H1 (cell line): ENCODE measurements at regions not wholly inside any gene's neighbourhood (a gene's known extent, or its start where the extent isn't known, plus 50 kb on each side); places are given as distances from the start of the nearest gene placed in this dataset.

Experiments used
- CTCF ChIA-PET: fragments of 300-600 bp; sonication (Branson Sonifier 250); formaldehyde crosslinking; loops from one replicate; lab custom pipeline; 2021; ENCODE audit not compliant: partially characterized antibody; lab: Charles Lee
- POLR2A ChIA-PET: fragments of 300-600 bp; sonication (Branson Sonifier 250); formaldehyde crosslinking; loops from one replicate; lab custom pipeline; 2021; ENCODE audit warnings: inconsistent platforms; ENCODE audit not compliant: partially characterized antibody; lab: Charles Lee
- DNase-seq, 2 experiments: peaks; one replicate each; pipeline versions ENCODE4 v3.0.0 to v3.0.0-alpha.2; 2010 to 2022; ENCODE audit warnings: low spot score in 2 of 2, low read depth in 1 of 2, mixed read lengths in 1 of 2
- FAIRE-seq: peaks from 2 replicates; lab custom pipeline; 2011; peaks lifted over from hg19 to GRCh38; lab: Jason Lieb, UNC
- H2AFZ ChIP-seq: 2 replicates; pipeline ENCODE4 v1.8.1; 2012; ENCODE audit warnings: low read length, inconsistent platforms
- H2AK5ac ChIP-seq: 2 replicates; pipeline ENCODE4 v1.6.1; 2013; ENCODE audit warnings: low read depth, low read length
- H2BK120ac ChIP-seq: replicated peaks from 2 replicates; pipeline ENCODE3; 2013; ENCODE audit warnings: low read depth, low read length, inconsistent platforms
- H2BK12ac ChIP-seq: 2 replicates; pipeline ENCODE4 v1.6.1; 2013; ENCODE audit warnings: low read depth, low read length
- H2BK15ac ChIP-seq: 2 replicates; pipeline ENCODE4 v1.6.1; 2013; ENCODE audit warnings: low read length
- H2BK20ac ChIP-seq: 2 replicates; pipeline ENCODE4 v1.6.1; 2013; ENCODE audit warnings: low read length
- H2BK5ac ChIP-seq: 2 replicates; pipeline ENCODE4 v1.6.1; 2013; ENCODE audit warnings: low read depth, low read length
- H3K14ac ChIP-seq: 2 replicates; pipeline ENCODE4 v1.6.1; 2013; ENCODE audit warnings: inconsistent platforms; ENCODE audit not compliant: insufficient read length
- H3K18ac ChIP-seq: 2 replicates; pipeline ENCODE4 v1.6.1; 2013; ENCODE audit warnings: low read length; ENCODE audit errors: extremely low read depth
- H3K23ac ChIP-seq: 2 replicates; pipeline ENCODE4 v1.6.1; 2013; ENCODE audit warnings: inconsistent platforms; ENCODE audit not compliant: insufficient read length
- H3K23me2 ChIP-seq: 2 replicates; pipeline ENCODE4 v1.6.1; 2013; ENCODE audit warnings: low read depth, low read length
- H3K27ac ChIP-seq: 2 replicates; pipeline ENCODE4 v1.6.1; 2011; ENCODE audit warnings: low read depth, low read length, inconsistent platforms
- H3K27me3 ChIP-seq, 4 experiments: replicated peaks in 1 of 4; 1 replicate in 1 of 4; 2 replicates in 3 of 4; pipeline versions ENCODE4 v1.6.1 to v1.8.1; 2011 to 2013; ENCODE audit warnings: low read length in 3 of 4, mild to moderate bottlenecking in 3 of 4, inconsistent platforms in 2 of 4, mixed read lengths in 2 of 4, moderate library complexity in 1 of 4; ENCODE audit not compliant: control insufficient read depth in 3 of 4, insufficient read depth in 3 of 4; ENCODE audit errors: extremely low read depth in 1 of 4
- H3K36me3 ChIP-seq, 4 experiments: 2 replicates each; pipeline versions ENCODE4 v1.6.1 to v1.8.1; 2011 to 2013; ENCODE audit warnings: mild to moderate bottlenecking in 4 of 4, low read length in 3 of 4, moderate library complexity in 2 of 4, control low read depth in 1 of 4, inconsistent platforms in 1 of 4; ENCODE audit not compliant: insufficient read depth in 4 of 4, control insufficient read depth in 2 of 4
- H3K4ac ChIP-seq: replicated peaks from 2 replicates; pipeline ENCODE3; 2013; ENCODE audit warnings: low read length, low read depth, mixed read lengths, inconsistent platforms; ENCODE audit not compliant: insufficient read length
- H3K4me1 ChIP-seq, 4 experiments: replicated peaks in 1 of 4; 1 replicate in 1 of 4; 2 replicates in 3 of 4; pipeline versions ENCODE4 v1.6.1 to v1.8.1; 2011 to 2013; ENCODE audit warnings: low read length in 3 of 4, inconsistent platforms in 2 of 4, mixed read lengths in 1 of 4; ENCODE audit not compliant: insufficient read depth in 4 of 4, control insufficient read depth in 3 of 4
- H3K4me2 ChIP-seq, 2 experiments: 2 replicates each; pipeline versions ENCODE4 v1.6.1 to v1.8.1; 2011 to 2013; ENCODE audit warnings: low read depth in 2 of 2, low read length in 2 of 2, control low read depth in 1 of 2, inconsistent platforms in 1 of 2, mild to moderate bottlenecking in 1 of 2; ENCODE audit not compliant: insufficient read depth in 1 of 2
- H3K4me3 ChIP-seq, 4 experiments: fragments of 200-600, 300-600 bp in 1 of 4; sonication (generic), shearing (Covaris generic), sonication (Bioruptor Twin) in 1 of 4; 2 replicates each; pipeline versions ENCODE4 v1.5.1 to v1.8.1; 2011 to 2016; ENCODE audit warnings: low read length in 4 of 4, low read depth in 3 of 4, control low read depth in 2 of 4, inconsistent platforms in 2 of 4, mild to moderate bottlenecking in 2 of 4, mixed read lengths in 1 of 4, moderate library complexity in 1 of 4; ENCODE audit not compliant: insufficient read depth in 2 of 4; ENCODE audit errors: extremely low read depth in 1 of 4
- H3K56ac ChIP-seq: replicated peaks from 2 replicates; pipeline ENCODE3; 2013; ENCODE audit warnings: low read depth, mild to moderate bottlenecking, mixed read lengths, low read length, inconsistent platforms; ENCODE audit not compliant: insufficient read length
- H3K79me1 ChIP-seq: 2 replicates; pipeline ENCODE4 v1.6.1; 2013; ENCODE audit warnings: low read depth, low read length, control low read depth
- H3K79me2 ChIP-seq, 2 experiments: 2 replicates each; pipeline versions ENCODE4 v1.6.1 to v1.8.1; 2012 to 2013; ENCODE audit warnings: low read length in 2 of 2, mild to moderate bottlenecking in 2 of 2, inconsistent platforms in 1 of 2; ENCODE audit not compliant: insufficient read depth in 2 of 2, control insufficient read depth in 1 of 2
- H3K9ac ChIP-seq, 4 experiments: replicated peaks in 1 of 4; 1 replicate in 1 of 4; 2 replicates in 3 of 4; pipeline versions ENCODE4 v1.6.1 to v1.8.1; 2011 to 2013; ENCODE audit warnings: low read depth in 3 of 4, low read length in 3 of 4, control low read depth in 2 of 4, mild to moderate bottlenecking in 2 of 4, moderate library complexity in 2 of 4, inconsistent platforms in 1 of 4; ENCODE audit errors: extremely low read depth in 1 of 4
- H3K9me3 ChIP-seq, 2 experiments: 2 replicates each; pipeline versions ENCODE4 v1.6.1 to v1.8.1; 2012 to 2013; ENCODE audit warnings: mild to moderate bottlenecking in 2 of 2, moderate library complexity in 2 of 2, control low read depth in 1 of 2, inconsistent platforms in 1 of 2, low read depth in 1 of 2, low read length in 1 of 2, mixed read lengths in 1 of 2; ENCODE audit not compliant: insufficient read depth in 2 of 2
- H4K20me1 ChIP-seq, 2 experiments: replicated peaks in 1 of 2; 2 replicates each; pipeline versions ENCODE3 to v1.8.1; 2011 to 2013; ENCODE audit warnings: inconsistent platforms in 2 of 2, low read length in 2 of 2, mild to moderate bottlenecking in 1 of 2; ENCODE audit not compliant: insufficient read depth in 2 of 2, control insufficient read depth in 1 of 2
- H4K5ac ChIP-seq: 2 replicates; pipeline ENCODE4 v1.6.1; 2013; ENCODE audit warnings: low read length, low read depth, mixed read lengths, inconsistent platforms; ENCODE audit not compliant: insufficient read length
- H4K8ac ChIP-seq: 2 replicates; pipeline ENCODE4 v1.8.0; 2013; ENCODE audit warnings: mild to moderate bottlenecking, moderate library complexity, low read length, inconsistent platforms; ENCODE audit not compliant: insufficient read depth; ENCODE audit errors: extremely low read depth
- H4K91ac ChIP-seq: replicated peaks from 2 replicates; pipeline ENCODE3; 2013; ENCODE audit warnings: low read length, mixed read lengths, inconsistent platforms; ENCODE audit not compliant: insufficient read length
- CBX8 ChIP-seq: fragments of 300-800, 300-1000 bp; sonication (generic); IDR thresholded peaks from 2 replicates; pipeline ENCODE4 v1.7.1; 2016; ENCODE audit warnings: low read depth, low read length, borderline replicate concordance
- EZH2 ChIP-seq: fragments of 200-600 bp; sonication (generic); IDR thresholded peaks from 2 replicates; pipeline ENCODE4 v1.7.1; 2012; ENCODE audit warnings: low read depth, mild to moderate bottlenecking, moderate library complexity, low read length, inconsistent platforms; ENCODE audit not compliant: severe bottlenecking
- JUN ChIP-seq: IDR thresholded peaks from 2 replicates; pipeline ENCODE4 v1.6.1; 2011; ENCODE audit warnings: low read depth, mild to moderate bottlenecking, improper control_type of control experiment, low read length
- KDM4A ChIP-seq: IDR thresholded peaks from one replicate; pipeline ENCODE4 v1.7.1; 2012; ENCODE audit warnings: low read depth, mild to moderate bottlenecking, moderate library complexity, low read length, inconsistent platforms; ENCODE audit not compliant: severe bottlenecking
- MAFK ChIP-seq: IDR thresholded peaks from 2 replicates; pipeline ENCODE4 v1.6.1; 2012; ENCODE audit warnings: low read depth, mild to moderate bottlenecking, improper control_type of control experiment, low read length
- PHF8 ChIP-seq: fragments of 200-600 bp; sonication (generic); conservative IDR thresholded peaks from 2 replicates; pipeline ENCODE4 v1.7.1; 2012; ENCODE audit warnings: low read depth, mild to moderate bottlenecking, inconsistent platforms, low read length, moderate library complexity
- SAP30 ChIP-seq: fragments of 300-600 bp; sonication (generic); IDR thresholded peaks from 2 replicates; pipeline ENCODE4 v1.7.1; 2012; ENCODE audit warnings: low read length, moderate library complexity, mild to moderate bottlenecking, inconsistent platforms; ENCODE audit not compliant: insufficient read depth, insufficient replicate concordance
- TAF7 ChIP-seq: optimal IDR thresholded peaks from 2 replicates; pipeline ENCODE3; 2011; ENCODE audit warnings: low read depth, mild to moderate bottlenecking, inconsistent platforms, low read length, moderate library complexity, borderline replicate concordance
- WGBS, 2 experiments: shearing (Covaris generic) in 1 of 2; methylation state at CpG; one replicate each; pipeline versions ENCODE4 v1.1.6 to v1.1.7; 2013 to 2015; ENCODE audit warnings: low lambda C conversion rate in 2 of 2, mixed read lengths in 2 of 2, inconsistent platforms in 1 of 2, low coverage in 1 of 2, missing lambda C conversion rate in 1 of 2; ENCODE audit not compliant: insufficient replicate concordance in 2 of 2, insufficient coverage in 1 of 2, insufficient read length in 1 of 2; ENCODE audit errors: extremely low coverage in 1 of 2, missing lambda C conversion rate in 1 of 2; 5-methylcytosine and 5-hydroxymethylcytosine counted together

DNA sequence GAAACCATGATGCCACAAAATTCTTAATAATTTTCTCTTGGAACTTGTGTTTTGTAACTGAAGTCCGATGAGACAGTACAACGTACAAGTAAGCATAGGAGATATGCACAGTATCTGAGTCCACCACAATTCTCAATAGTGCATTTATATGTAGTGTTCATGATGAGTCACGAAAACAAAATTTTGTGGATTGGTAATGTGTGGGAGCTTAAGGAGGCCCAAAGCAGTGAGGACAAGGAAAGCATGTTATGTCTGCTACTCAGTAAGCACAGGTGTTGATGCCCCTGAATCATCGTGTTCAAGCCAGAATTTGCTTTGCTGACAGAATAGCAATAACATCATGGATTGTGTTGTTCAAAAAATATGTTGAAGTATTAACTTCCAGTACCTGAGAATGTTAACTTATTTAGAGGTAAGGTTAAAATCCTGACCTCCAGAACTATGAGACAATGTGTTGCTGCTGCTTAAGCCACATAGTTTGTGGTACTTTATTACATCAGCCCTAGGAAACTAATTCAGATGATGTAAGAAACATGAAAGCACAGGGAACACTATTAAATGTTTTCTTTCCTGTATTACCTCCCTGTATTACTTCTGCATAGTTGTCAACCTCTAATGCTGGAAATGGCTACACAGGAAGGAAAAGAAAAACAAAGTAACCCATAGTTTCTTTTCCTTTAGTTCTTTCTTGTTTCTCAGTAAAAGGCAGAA lies 201.3 kb downstream of the SLITRK6 start:
- H4K5ac ChIP-seq: no peak overlapping the region

More for the DNA sequence above, 201.3 kb downstream of the SLITRK6 start:
- Histone ChIP-seq H3K9ac (no peak overlapping the region), H3K9me3 (no peaks in the 10 kb centered on the region), H2BK12ac (no peak overlapping the region), H3K4me3 (no peak overlapping the region), H3K27me3 (no peaks in the 10 kb centered on the region), H3K23me2 (no peaks in the 10 kb centered on the region), H3K79me2 (no peaks in the 10 kb centered on the region), H2BK15ac (no peak overlapping the region), H2BK5ac (no peak overlapping the region), H2BK20ac (no peak overlapping the region), H4K8ac (no peak overlapping the region), H3K4ac (no peak overlapping the region), H3K79me1 (no peaks in the 10 kb centered on the region), H2AFZ (no peak overlapping the region), H3K18ac (no peak overlapping the region), H2AK5ac (no peak overlapping the region), H3K23ac (no peak overlapping the region), H3K56ac (no peak overlapping the region), H3K14ac (no peak overlapping the region), H4K91ac (no peak overlapping the region), H3K4me2 (no peak overlapping the region), H2BK120ac (no peak overlapping the region), H3K4me1 (no peaks in the 10 kb centered on the region), H3K36me3 (no peaks in the 10 kb centered on the region), H3K27ac (no peak overlapping the region), H4K20me1 (no peaks in the 10 kb centered on the region)
- DNase-seq (no peak), FAIRE-seq (no peak)
- POLR2A ChIA-PET: no interaction called here
- WGBS, 2 experiments: 94% methylated on average over 4 of the region's 4 CpGs; no CpG with 5 or more reads in 1 of the 2 experiments
- CTCF ChIA-PET: no interaction called here
- no peak for TF ChIP-seq EZH2
- no peak for TF ChIP-seq SAP30
- TF ChIP-seq KDM4A: no peak
- no peak for TF ChIP-seq JUN
- TF ChIP-seq CBX8: no peak
- TF ChIP-seq TAF7: no peak
- no peak for TF ChIP-seq MAFK
- no peak for TF ChIP-seq PHF8
